Left lung (tissue), 4 donors: ENCODE measurements at regions not wholly inside any gene's neighbourhood (a gene's known extent, or its start where the extent isn't known, plus 50 kb on each side); places are given as distances from the start of the nearest gene placed in this dataset.

Experiments used
- ATAC-seq: fragments of 200-7000 bp; cut with Tn5 transposase; one replicate; pipeline ENCODE4 v1.9.1; 2020; ENCODE audit warnings: moderate library complexity
- DNase-seq, 4 donors: peaks; one replicate each; pipeline ENCODE4 v3.0.0-alpha.2; 2013 to 2020
- H3K27ac ChIP-seq, 2 donors: fragments of 200-600 bp; sonication (generic) in 1 of 2; one replicate each; pipeline versions ENCODE4 v1.5.0 to v1.8.0; 2020 to 2021
- H3K27me3 ChIP-seq, 2 donors: fragments of 200-600 bp; sonication (generic) in 1 of 2; one replicate each; pipeline versions ENCODE4 v1.5.0 to v1.8.0; 2020 to 2021
- H3K36me3 ChIP-seq, 2 donors: fragments of 200-600 bp; sonication (generic) in 1 of 2; one replicate each; pipeline versions ENCODE4 v1.5.0 to v1.8.0; 2020 to 2021
- H3K4me1 ChIP-seq, 2 donors: fragments of 200-600 bp; one replicate each; pipeline ENCODE4 v1.8.0; 2021
- H3K4me3 ChIP-seq, 2 donors: fragments of 200-600 bp; sonication (generic) in 1 of 2; one replicate each; pipeline versions ENCODE4 v1.5.0 to v1.8.0; 2020 to 2021; ENCODE audit warnings: mild to moderate bottlenecking in 1 of 2
- H3K9me3 ChIP-seq, 2 donors: fragments of 200-600 bp; sonication (generic) in 1 of 2; one replicate each; pipeline versions ENCODE4 v1.5.0 to v1.8.0; 2020 to 2021
- CTCF ChIP-seq, 2 donors: fragments of 200-600 bp; sonication (generic) in 1 of 2; IDR thresholded peaks; one replicate each; pipeline versions ENCODE4 v1.5.0 to v1.8.0; 2021; ENCODE audit warnings: antibody characterized with exemption in 2 of 2
- intact Hi-C, 2 donors: fragments of 100-400 bp; cut with DNase I; formaldehyde crosslinking; loops; one replicate each; pipeline versions ENCODE4 v1.11.2 to v1.14.2; 2022
- donor health status: DM: no; HTN: yes; CAD: no.
- donor health status: DM: no; HTN: no; CAD: no.

GRCh38 chr1:232431748-232432147 lies 198.2 kb downstream of the SIPA1L2 start:
- H3K27ac ChIP-seq: no peak overlapping the region
- DNase-seq: no peak
- peaks cover 0 to 52% of the 10 kb centered on the region in 2 donors for H3K36me3 ChIP-seq
- no peak for TF ChIP-seq CTCF (IDR thresholded peaks at IDR 0.05)
- peaks cover 6 to 9% of the 10 kb centered on the region in 2 donors for H3K4me1 ChIP-seq
- no peaks in the 10 kb centered on the region for H3K27me3 ChIP-seq
- no peak for ATAC-seq
- no peak overlapping the region for H3K4me3 ChIP-seq
- intact Hi-C loops: no loop called here
- H3K9me3 ChIP-seq: no peaks in the 10 kb centered on the region

- intact Hi-C loops: no loop called here
- TF ChIP-seq CTCF (IDR thresholded peaks at IDR 0.05): no peak
Observed at GRCh38 chr1:232431326-232431725, 198.6 kb downstream of the SIPA1L2 start.

GRCh38 chr1:232430467-232430866 lies 199.5 kb downstream of the SIPA1L2 start:
- Histone ChIP-seq H3K36me3 (peaks cover 0 to 49% of the 10 kb centered on the region in 2 donors), H3K27me3 (no peaks in the 10 kb centered on the region), H3K27ac (no peak overlapping the region), H3K4me1 (peaks cover under 1 to 2% of the 10 kb centered on the region in 2 donors), H3K9me3 (no peaks in the 10 kb centered on the region), H3K4me3 (no peak overlapping the region)
- TF ChIP-seq CTCF (IDR thresholded peaks at IDR 0.05): no peak
- intact Hi-C loops: no loop called here
- DNase-seq: no peak
- ATAC-seq: no peak

More at GRCh38 chr1:232431326-232431725, 198.6 kb downstream of the SIPA1L2 start:
- H3K4me3 ChIP-seq: no peak overlapping the region
- H3K27me3 ChIP-seq: no peaks in the 10 kb centered on the region
- peaks cover 6 to 9% of the 10 kb centered on the region in 2 donors for H3K4me1 ChIP-seq
- no peaks in the 10 kb centered on the region for H3K9me3 ChIP-seq
- H3K36me3 ChIP-seq: peaks cover 0 to 48% of the 10 kb centered on the region in 2 donors
- no peak overlapping the region for H3K27ac ChIP-seq
- ATAC-seq: no peak
- no peak for DNase-seq

- Histone ChIP-seq H3K4me1 (no peaks in the 10 kb centered on the region), H3K9me3 (no peaks in the 10 kb centered on the region), H3K27me3 (no peaks in the 10 kb centered on the region), H3K4me3 (no peak overlapping the region), H3K27ac (no peak overlapping the region), H3K36me3 (peaks cover 0 to 52% of the 10 kb centered on the region in 2 donors)
- intact Hi-C loops: no loop called here
- ATAC-seq (no peak), DNase-seq (no peak)
- no peak for TF ChIP-seq CTCF (IDR thresholded peaks at IDR 0.05)
Observed at GRCh38 chr1:232428786-232429530, 201.0 kb downstream of the SIPA1L2 start.

- intact Hi-C loops: no loop called here
- Histone ChIP-seq H3K4me1 (no peaks in the 10 kb centered on the region), H3K27me3 (no peaks in the 10 kb centered on the region), H3K9me3 (no peaks in the 10 kb centered on the region), H3K27ac (no peak overlapping the region), H3K36me3 (peaks cover 0 to 60% of the 10 kb centered on the region in 2 donors), H3K4me3 (no peak overlapping the region)
- no peak for TF ChIP-seq CTCF (IDR thresholded peaks at IDR 0.05)
- DNase-seq: no peak
- ATAC-seq: no peak
Observed at GRCh38 chr1:232428036-232428645, 201.8 kb downstream of the SIPA1L2 start.
